ENCODE measurements at regions not wholly inside any gene's neighbourhood (a gene's known extent, or its start where the extent isn't known, plus 50 kb on each side); places are given as distances from the start of the nearest gene placed in this dataset.

DNA sequence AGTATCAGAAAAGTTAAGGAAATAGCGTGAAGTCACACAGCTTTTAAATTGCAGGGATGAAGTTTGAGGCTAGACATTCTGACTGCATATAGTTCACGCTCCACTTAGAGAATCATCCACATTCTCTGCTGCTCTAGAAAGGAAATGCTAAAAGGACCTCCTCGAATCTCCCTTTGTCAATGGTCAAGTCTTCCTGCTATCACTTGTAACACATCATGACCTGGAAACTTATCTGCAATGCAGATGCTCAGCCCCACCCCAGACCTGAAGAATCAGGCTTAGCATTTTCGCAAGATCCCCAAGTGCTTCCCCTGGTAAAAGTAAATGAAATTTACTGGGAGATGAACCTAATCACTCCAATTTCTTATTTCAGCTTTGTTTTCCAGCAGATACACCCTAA lies 372.1 kb downstream of the LIG4 start:
- TF ChIP-seq, protein P1, sequence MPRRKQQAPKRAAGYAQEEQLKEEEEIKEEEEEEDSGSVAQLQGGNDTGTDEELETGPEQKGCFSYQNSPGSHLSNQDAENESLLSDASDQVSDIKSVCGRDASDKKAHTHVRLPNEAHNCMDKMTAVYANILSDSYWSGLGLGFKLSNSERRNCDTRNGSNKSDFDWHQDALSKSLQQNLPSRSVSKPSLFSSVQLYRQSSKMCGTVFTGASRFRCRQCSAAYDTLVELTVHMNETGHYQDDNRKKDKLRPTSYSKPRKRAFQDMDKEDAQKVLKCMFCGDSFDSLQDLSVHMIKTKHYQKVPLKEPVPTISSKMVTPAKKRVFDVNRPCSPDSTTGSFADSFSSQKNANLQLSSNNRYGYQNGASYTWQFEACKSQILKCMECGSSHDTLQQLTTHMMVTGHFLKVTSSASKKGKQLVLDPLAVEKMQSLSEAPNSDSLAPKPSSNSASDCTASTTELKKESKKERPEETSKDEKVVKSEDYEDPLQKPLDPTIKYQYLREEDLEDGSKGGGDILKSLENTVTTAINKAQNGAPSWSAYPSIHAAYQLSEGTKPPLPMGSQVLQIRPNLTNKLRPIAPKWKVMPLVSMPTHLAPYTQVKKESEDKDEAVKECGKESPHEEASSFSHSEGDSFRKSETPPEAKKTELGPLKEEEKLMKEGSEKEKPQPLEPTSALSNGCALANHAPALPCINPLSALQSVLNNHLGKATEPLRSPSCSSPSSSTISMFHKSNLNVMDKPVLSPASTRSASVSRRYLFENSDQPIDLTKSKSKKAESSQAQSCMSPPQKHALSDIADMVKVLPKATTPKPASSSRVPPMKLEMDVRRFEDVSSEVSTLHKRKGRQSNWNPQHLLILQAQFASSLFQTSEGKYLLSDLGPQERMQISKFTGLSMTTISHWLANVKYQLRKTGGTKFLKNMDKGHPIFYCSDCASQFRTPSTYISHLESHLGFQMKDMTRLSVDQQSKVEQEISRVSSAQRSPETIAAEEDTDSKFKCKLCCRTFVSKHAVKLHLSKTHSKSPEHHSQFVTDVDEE (CRISPR knock-in tag; IDR thresholded peaks at IDR 0.05): no peak
- TF ChIP-seq, protein P2, sequence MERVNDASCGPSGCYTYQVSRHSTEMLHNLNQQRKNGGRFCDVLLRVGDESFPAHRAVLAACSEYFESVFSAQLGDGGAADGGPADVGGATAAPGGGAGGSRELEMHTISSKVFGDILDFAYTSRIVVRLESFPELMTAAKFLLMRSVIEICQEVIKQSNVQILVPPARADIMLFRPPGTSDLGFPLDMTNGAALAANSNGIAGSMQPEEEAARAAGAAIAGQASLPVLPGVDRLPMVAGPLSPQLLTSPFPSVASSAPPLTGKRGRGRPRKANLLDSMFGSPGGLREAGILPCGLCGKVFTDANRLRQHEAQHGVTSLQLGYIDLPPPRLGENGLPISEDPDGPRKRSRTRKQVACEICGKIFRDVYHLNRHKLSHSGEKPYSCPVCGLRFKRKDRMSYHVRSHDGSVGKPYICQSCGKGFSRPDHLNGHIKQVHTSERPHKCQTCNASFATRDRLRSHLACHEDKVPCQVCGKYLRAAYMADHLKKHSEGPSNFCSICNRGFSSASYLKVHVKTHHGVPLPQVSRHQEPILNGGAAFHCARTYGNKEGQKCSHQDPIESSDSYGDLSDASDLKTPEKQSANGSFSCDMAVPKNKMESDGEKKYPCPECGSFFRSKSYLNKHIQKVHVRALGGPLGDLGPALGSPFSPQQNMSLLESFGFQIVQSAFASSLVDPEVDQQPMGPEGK (CRISPR knock-in tag; IDR thresholded peaks at IDR 0.05; ENCODE audit: borderline replicate concordance): no peak
- TF ChIP-seq RARB (CRISPR knock-in tag; IDR thresholded peaks at IDR 0.05) (no peak), PPARA (CRISPR knock-in tag; IDR thresholded peaks at IDR 0.05; ENCODE audit: borderline replicate concordance) (no peak), ESRRG (CRISPR knock-in tag; IDR thresholded peaks at IDR 0.05) (no peak), ZNF70 (CRISPR knock-in tag; IDR thresholded peaks at IDR 0.05) (no peak), ZNF8 (CRISPR knock-in tag; IDR thresholded peaks at IDR 0.05) (no peak), ZNF565 (CRISPR knock-in tag; conservative IDR thresholded peaks at IDR 0.05; ENCODE audit: low read depth) (no peak), GLIS3 (CRISPR knock-in tag; IDR thresholded peaks at IDR 0.05) (no peak), ISL1 (CRISPR knock-in tag; IDR thresholded peaks at IDR 0.05) (no peak), OSR1 (CRISPR knock-in tag; IDR thresholded peaks at IDR 0.05) (no peak), ZC3H10 (CRISPR knock-in tag; IDR thresholded peaks at IDR 0.05) (no peak), TOX (CRISPR knock-in tag; IDR thresholded peaks at IDR 0.05; ENCODE audit: borderline replicate concordance) (no peak), ZFP30 (CRISPR knock-in tag; IDR thresholded peaks at IDR 0.05) (no peak)
- TF ChIP-seq, protein P3, sequence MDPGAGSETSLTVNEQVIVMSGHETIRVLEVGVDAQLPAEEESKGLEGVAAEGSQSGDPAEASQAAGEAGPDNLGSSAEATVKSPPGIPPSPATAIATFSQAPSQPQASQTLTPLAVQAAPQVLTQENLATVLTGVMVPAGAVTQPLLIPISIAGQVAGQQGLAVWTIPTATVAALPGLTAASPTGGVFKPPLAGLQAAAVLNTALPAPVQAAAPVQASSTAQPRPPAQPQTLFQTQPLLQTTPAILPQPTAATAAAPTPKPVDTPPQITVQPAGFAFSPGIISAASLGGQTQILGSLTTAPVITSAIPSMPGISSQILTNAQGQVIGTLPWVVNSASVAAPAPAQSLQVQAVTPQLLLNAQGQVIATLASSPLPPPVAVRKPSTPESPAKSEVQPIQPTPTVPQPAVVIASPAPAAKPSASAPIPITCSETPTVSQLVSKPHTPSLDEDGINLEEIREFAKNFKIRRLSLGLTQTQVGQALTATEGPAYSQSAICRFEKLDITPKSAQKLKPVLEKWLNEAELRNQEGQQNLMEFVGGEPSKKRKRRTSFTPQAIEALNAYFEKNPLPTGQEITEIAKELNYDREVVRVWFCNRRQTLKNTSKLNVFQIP (CRISPR knock-in tag; IDR thresholded peaks at IDR 0.05; ENCODE audit: borderline replicate concordance, low read depth): no peak
- TF ChIP-seq, protein P4, sequence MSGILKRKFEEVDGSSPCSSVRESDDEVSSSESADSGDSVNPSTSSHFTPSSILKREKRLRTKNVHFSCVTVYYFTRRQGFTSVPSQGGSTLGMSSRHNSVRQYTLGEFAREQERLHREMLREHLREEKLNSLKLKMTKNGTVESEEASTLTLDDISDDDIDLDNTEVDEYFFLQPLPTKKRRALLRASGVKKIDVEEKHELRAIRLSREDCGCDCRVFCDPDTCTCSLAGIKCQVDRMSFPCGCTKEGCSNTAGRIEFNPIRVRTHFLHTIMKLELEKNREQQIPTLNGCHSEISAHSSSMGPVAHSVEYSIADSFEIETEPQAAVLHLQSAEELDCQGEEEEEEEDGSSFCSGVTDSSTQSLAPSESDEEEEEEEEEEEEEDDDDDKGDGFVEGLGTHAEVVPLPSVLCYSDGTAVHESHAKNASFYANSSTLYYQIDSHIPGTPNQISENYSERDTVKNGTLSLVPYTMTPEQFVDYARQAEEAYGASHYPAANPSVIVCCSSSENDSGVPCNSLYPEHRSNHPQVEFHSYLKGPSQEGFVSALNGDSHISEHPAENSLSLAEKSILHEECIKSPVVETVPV (CRISPR knock-in tag; IDR thresholded peaks at IDR 0.05): no peak
- TF ChIP-seq, protein P5, sequence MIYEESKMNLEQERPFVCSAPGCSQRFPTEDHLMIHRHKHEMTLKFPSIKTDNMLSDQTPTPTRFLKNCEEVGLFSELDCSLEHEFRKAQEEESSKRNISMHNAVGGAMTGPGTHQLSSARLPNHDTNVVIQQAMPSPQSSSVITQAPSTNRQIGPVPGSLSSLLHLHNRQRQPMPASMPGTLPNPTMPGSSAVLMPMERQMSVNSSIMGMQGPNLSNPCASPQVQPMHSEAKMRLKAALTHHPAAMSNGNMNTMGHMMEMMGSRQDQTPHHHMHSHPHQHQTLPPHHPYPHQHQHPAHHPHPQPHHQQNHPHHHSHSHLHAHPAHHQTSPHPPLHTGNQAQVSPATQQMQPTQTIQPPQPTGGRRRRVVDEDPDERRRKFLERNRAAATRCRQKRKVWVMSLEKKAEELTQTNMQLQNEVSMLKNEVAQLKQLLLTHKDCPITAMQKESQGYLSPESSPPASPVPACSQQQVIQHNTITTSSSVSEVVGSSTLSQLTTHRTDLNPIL (CRISPR knock-in tag; IDR thresholded peaks at IDR 0.05; ENCODE audit: low read depth): no peak
- ATAC-seq: no peak

DNA sequence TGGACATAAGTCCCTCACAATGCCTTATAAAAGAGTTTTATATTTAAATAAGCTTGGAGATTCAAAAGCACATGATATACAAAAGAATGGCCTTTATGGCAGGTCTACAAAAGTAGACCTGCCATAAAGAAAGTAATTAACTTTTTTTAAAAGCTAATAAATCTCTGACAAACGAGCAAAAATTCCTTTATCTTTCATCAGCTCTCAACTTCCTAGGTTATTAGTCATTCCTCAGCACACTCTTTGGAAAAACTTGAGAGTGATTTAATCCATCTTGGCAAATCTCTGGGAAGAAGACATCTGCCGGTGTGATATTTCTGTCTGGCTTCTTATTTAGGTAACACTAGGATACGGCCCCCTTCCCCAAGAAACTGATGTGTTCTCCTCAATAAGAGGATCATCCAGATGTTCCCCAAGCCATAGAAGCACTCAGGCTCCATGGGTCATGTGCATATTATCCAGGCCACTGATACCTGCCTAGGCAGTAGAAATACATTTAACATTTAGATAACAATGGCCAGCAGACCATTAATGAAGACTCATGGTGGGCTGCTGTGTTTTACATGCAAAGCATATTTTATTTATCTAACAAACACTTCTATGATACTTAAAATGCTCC lies 372.7 kb downstream of the LIG4 start:
- TF ChIP-seq RARB (CRISPR knock-in tag; IDR thresholded peaks at IDR 0.05): no peak
- no peak for TF ChIP-seq ESRRG (CRISPR knock-in tag; IDR thresholded peaks at IDR 0.05)
- peak; percentile 93 for TF ChIP-seq ISL1 (CRISPR knock-in tag; IDR thresholded peaks at IDR 0.05)
- TF ChIP-seq GLIS3 (CRISPR knock-in tag; IDR thresholded peaks at IDR 0.05): no peak
- TF ChIP-seq ZC3H10 (CRISPR knock-in tag; IDR thresholded peaks at IDR 0.05): no peak; the same call in 1 of the 2 replicates
- TF ChIP-seq, protein P5 (CRISPR knock-in tag; IDR thresholded peaks at IDR 0.05; ENCODE audit: low read depth): peak; percentile 52; the same call in 1 of the 2 replicates
- TF ChIP-seq ZNF70 (CRISPR knock-in tag; IDR thresholded peaks at IDR 0.05): no peak
- TF ChIP-seq ZNF8 (CRISPR knock-in tag; IDR thresholded peaks at IDR 0.05): no peak

DNA sequence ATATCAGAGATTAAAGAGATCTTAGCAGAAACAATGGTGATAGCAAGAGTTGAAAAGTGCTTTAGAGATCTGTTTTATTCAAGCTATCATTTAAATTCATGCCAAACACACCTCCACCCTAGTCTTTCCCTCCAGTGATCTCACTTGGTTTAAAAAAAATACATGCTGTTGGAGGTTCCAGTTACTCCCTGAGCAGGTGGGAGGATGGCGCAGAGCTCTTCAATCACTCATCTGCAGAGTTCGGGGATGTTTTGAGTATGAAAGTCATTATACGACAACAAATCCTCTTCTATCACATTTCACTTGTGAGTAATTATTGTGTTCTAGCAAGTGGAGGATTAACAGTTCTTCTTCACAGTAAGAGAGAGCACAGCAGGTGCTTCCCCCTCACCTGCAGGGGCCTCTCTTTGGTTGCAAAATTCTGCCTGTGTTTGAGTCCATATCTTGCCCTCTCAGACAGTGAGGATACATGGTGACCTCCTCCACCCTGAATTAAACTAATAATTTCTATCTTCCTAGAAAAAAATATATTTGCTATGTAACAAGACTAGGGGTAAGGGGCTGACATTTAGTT lies 376.7 kb downstream of the LIG4 start:
- ATAC-seq: no peak
- TF ChIP-seq ZFP30 (CRISPR knock-in tag; IDR thresholded peaks at IDR 0.05): no peak
- TF ChIP-seq ZNF565 (CRISPR knock-in tag; conservative IDR thresholded peaks at IDR 0.05; ENCODE audit: low read depth): no peak
- TF ChIP-seq ZNF70 (CRISPR knock-in tag; IDR thresholded peaks at IDR 0.05): no peak
- TF ChIP-seq CSDC2 (CRISPR knock-in tag; IDR thresholded peaks at IDR 0.05): no peak
- TF ChIP-seq ARNTL (CRISPR knock-in tag; IDR thresholded peaks at IDR 0.05; ENCODE audit: borderline replicate concordance, low read depth): no peak
- TF ChIP-seq, protein P5 (CRISPR knock-in tag; IDR thresholded peaks at IDR 0.05; ENCODE audit: low read depth): no peak
- TF ChIP-seq, protein P4 (CRISPR knock-in tag; IDR thresholded peaks at IDR 0.05): no peak

More for the DNA sequence above, 372.7 kb downstream of the LIG4 start:
- ATAC-seq: peak; percentile 75
